NCI-H345 (cell line): ENCODE measurements at regions not wholly inside any gene's neighbourhood (a gene's known extent, or its start where the extent isn't known, plus 50 kb on each side); places are given as distances from the start of the nearest gene placed in this dataset.
"Not testable (repeated sequence)": the region's sequence is repeated elsewhere in the genome, so short reads cannot be mapped to it uniquely, and the experiment has no call there.

Experiments
- DNase-seq: peaks from one replicate; lab custom pipeline; 2025; lab: John Stamatoyannopoulos, UW

DNA sequence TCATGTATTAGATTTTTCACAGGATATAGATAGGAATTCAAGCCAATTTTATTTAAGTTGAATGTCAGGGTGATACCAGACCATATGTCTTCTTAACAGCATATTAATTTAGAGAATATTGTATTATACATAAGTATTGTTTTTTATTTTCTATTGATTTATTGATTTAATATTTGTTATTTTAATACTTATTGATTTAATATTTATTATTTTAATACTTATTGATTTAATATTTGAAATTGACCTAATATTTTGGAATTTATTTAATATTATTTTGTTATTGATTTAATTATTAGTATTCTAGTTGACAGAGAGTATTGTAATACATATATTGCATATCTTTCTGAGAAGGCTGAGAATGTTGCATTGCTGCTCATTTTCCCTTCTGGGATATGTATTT, 1411.8 kb upstream of the ACO1 start:
- DNase-seq: no peak

DNA sequence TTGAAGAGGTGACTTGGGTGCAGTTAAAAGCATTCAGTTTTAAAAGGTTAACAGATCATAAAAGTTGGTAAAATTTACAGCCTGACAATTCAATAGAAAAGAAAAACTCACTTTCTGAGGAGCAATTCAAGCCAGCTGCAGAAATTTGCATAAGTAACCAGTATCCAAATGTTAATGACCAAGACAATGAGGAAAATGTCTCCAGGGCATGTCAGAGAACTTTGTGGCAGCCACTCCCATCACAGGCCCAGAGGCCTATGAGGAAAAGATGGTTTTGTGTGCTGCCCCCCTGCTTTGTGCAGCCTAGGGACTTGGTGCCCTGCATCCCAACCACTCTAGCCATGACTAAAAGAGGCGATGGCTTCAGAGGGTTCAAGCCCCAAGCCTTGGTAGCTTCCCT, 1406.5 kb upstream of the ACO1 start:
- DNase-seq: no peak

DNA sequence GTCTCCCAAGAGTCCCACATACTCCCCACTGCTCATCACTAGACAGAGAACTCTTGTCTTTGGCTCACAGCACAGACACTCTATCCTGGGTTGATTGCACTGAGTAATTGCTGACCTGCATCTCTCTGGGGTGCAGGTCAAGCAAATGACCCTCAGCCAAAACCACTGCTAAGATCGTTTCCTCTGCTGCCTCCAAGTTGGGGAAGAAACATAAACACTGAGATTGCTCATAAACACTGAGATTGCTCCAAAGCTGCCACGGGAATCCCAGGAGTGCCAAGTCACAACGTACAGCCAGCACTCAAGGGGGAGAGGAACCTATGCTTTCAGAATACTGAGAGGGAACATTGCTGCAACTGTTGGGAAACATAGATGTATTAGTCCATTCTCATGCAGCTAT, 1402.1 kb upstream of the ACO1 start:
- no peak for DNase-seq

DNA sequence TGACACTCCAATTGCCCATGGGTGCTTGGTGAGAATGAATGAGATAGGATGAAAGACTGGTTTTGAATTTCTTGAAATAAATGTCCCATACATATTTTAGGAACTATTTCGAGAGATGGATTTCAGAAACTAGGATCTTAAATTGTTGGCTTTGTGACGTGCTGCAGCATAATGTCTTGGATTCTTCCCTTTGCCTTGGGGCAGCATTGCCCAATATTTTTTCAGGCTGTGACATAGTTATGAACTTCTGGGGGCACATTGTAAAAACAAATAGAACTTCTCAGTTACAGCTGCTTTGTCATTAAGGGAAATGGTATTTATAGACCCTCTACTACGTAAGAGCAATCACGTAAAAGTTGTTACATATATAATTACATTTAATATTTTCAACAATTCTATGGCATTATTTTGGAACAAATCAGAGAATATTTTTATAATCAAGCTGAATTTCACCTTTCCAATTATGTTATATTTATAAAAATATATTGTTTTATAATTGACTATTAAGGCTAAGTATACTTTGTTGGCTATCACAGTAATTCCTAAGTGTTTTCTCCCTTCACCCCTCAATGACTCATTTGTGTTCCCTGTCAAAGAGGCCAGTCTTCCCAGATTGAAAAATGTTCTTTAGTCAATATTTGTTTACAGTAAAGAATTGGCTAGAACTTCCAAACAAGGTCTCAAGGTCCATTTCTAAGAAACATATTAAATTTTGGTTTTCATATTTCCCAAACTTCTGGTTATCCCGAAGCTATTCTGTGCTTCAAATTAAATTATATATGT, 1388.3 kb upstream of the ACO1 start:
- no peak for DNase-seq

DNA sequence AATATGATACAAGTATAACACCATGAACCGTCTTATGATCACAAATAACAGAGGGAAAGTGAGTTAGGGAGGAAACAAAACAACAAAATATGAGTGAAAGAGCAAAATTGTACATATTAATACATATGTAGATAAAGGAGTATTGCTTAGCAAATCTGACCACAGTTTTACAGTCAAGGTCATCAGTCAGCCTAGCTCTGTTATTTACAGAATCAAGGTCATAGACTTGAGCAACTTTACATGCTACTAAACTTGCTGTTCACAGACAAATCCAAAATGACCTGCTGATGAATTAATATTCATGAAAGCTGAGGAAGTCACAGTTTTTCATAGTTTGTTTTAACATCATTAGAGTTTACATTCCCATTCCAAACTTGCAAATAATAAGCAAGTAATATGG, 1387.7 kb upstream of the ACO1 start:
- no peak for DNase-seq

DNA sequence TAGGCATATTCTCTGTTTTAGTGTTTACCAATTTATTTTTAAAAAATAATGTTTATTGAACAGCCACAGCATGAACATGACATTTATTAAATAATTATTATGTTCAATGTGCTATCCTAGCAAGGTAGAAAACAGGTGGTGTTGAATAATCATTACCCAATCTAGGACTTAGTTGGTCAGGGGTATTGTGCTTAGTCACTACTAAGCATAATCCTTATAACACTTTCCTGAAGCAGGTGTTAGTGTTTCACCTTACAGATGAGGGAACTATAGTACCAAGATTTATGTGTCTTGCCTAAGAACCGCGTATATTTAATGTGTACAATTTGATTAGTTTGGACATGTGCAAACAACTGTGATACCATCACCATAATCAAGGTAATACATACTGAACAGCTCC, 1387.2 kb upstream of the ACO1 start:
- no peak for DNase-seq

DNA sequence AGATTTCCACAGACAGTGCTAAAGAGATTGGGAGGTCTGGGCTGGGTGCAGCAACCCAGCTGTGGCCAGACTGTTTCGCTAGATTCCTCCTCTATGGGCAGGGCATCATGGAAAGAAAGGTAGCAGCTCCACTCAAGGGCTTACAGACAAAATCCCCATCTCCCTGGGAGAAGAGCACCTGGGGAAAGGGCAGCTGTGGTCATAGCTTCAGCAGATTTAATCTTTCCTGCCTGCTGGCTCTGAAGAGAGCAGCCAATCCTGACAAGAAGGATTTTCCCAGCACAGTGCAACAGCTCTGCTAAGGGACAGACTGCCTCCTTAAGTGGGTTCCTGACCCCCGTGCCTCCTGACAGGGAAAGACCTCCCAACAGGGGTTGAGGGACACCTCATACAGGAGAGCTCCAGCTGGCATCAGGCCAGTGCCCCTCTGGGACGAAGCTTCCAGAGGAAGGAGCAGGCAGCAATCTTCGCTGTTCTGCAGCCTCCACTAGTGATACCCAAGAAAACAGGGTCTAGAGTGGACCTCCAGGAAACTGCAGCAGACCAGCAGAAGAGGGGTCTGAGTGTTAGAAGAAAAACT, 1379.3 kb upstream of the ACO1 start:
- no peak for DNase-seq

DNA sequence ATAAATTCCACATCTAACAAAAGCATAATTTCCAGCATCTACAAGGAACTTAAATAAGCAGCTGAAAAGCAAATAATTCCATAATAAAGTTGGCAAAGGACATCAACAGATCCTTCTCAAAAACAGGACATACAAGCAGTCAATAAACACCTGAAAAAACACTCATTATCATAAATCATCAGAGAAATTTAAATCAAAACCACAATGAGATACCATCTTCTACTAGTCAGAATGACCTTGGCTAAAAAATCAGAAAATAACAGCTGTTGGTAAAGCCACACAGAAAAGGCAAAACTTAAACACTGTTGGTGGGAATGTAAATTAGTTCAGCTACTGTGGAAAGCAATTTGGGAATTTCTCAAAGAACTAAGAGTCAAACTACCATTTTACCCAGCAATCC, 1371.1 kb upstream of the ACO1 start:
- no peak for DNase-seq

DNA sequence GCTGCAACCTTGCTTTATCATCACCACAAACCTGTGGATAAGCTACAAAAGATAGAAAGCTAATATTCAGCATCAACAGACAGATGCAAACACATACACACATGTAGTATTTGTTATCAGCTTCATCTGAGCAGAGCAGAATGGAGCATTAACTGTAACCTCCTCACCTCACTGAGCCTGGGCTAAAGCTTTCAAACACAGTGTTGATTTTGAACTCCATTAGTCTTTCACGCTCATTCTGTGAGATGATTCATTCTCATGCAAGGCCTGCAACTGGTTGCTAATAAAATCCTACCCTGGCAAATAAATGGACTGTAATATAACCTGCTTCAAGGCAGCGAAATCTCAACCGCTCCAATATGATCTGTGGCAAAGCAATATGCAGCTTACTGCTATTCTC, 1360.6 kb upstream of the ACO1 start:
- DNase-seq: peak; percentile 51

DNA sequence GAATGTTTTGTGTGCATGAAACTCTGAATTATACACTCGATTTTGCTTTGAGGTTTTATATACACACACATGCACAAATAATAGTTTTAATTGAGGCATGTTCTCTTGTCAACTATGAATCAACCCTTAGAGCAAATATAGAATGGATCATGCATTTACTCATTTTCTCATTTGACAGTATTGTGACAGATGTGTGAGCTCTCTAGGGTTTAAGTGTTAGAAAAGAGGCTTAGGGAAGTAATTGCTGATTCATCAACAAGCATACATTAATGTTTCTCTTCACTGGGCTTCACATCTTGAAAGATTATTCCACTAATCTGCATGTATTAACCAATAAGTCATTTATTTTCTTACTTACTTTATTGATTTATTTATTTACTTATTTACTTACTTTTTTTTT, 1356.8 kb upstream of the ACO1 start:
- no peak for DNase-seq

DNA sequence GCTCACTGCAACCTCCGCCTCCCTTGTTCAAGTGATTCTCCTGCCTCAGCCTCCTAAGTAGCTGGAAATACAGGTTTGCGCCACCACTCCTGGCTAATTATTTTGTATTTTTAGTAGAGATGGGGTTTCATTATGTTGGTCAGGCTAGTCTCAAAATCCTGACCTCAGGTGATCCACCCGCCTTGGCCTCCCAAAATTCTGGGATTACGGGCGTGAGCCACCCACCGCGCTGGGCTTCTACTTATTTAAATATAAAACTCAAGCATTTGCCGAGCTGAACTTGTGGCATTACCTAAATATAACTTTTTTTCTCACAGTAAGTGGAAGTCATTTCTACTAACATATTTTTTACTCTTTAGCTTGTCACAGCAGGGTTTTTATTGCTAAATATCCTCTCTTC, 1356.3 kb upstream of the ACO1 start:
- DNase-seq: no peak

DNA sequence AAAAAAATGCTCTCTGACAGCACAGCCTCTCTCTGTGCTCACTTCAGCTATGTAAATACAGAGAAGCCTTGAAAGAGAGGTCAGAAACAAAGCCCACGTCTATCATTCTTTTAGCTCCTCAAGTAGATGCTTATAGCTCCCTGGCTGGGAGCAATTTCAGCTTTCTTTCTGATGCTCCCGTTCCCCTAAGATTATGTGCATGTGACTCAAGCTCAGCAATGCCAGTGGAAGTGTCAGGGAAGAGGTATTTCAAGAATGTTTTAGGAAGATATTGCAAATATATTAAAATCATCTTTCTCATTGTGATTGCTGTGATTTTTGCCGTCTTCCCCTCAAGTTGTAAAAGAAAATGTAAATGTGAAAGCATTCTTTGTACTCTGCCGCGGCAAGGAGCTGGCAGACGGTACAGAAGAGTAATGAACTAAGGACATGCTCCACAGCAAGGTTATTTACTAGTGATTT, 1353.7 kb upstream of the ACO1 start:
- DNase-seq: peak; percentile 68

DNA sequence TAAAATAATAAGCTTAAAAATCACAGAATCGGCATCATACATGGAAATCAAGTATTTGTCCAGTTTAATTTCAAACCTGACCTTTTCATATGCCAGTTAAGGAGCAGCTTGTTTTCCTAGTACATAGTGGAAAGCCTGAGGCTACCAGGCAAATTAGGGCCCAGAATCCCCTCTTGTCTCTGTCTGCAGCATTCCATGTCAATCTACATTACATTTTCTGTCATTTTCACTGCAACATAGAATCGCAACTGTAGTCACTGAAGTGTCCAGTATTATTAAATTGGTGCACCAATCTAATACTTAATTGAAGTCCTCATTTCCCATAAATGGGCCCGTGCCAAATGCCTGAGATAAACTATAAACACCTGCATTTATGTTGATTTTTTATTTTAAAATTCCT, 1352.2 kb upstream of the ACO1 start:
- DNase-seq: no peak

DNA sequence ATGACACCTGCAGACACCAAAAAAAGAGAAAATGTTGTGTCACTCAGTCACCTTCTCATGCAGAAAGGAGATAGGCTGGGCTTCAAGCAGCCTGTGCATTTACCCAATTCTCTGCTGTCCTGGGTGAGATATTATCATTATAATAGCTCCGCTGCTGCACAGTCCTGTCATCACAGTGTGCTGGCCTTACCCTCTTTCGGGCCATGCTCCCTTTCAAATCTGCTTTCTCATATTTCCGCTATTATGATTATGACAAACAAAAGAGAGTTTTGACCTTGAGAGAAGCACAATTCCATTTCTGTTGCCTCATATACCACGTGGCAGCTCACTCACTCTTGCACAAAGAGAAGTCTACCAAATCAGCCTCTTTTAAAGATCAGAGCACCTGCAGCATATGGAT, 1350.1 kb upstream of the ACO1 start:
- no peak for DNase-seq

DNA sequence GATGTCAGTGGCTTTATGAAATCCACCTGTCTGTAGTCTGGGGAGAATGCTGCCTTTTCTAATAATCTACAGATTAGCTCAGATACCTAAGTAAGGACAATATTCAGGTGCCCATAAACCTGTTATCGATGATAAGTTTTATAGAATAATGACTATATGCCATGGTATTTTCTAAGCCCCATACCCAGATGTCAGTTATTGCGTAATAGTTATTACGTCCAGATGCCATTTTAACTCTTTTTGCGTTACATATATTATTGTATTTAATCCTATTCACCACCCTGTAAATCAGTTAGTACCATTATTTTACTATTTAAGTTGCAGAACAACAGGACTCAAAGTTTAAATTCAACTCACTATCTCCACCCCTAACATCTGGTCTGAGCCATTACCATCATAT, 1343.9 kb upstream of the ACO1 start:
- no peak for DNase-seq

DNA sequence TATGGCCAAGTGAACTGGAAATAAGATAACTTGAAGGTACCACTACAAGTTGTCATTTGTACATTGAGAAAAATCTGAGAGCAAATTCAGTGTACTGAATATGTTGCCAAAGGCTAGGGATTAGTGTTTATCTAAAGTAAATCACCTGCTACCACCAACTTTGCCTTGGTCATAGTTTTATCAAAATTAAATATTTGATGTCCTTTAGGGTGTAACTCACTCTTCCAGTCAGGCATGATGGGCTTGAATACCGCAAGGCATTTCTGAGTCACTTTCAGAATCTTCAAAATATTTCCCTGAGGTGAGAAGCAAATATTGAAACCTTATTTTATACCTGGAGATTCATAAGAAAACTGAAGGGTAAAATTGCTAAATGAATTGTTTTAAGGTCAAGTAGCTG, 1338.6 kb upstream of the ACO1 start:
- DNase-seq: no peak

DNA sequence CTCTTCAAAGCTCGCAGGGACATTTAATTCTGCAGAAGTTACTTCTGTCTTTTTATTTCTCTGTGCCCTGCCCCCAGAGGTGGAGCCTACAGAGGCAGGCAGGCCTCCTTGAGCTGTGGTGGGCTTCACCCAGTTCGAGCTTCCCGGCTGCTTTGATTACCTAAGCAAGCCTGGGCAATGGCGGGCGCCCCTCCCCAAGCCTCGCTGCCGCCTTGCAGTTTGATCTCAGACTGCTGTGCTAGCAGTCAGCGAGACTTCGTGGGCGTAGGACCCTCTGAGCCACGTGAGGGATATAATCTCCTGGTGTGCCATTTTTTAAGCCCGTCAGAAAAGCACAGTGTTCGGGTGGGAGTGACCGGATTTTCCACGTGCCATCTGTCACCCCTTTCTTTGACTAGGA, 1322.9 kb upstream of the ACO1 start:
- not testable (repeated sequence) for DNase-seq

DNA sequence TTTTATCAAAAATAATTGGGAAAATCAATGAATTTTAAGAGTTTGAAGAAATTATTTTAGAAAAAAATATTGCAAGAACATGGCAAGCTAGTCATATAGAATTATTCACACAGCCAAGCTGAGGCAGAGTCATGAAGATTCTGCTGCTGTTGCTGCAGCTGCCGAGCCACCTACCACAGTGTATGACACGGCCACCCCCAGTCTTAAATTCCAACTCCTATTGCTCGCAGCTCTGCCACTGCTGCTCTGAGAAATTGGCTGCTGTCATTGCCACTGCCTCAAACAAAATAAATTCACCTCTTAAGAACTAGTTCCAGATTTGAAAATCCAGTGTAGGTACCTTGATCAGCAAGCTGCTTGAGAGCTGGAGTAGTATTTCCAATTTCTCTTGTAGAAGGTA, 1318.8 kb upstream of the ACO1 start:
- no peak for DNase-seq

DNA sequence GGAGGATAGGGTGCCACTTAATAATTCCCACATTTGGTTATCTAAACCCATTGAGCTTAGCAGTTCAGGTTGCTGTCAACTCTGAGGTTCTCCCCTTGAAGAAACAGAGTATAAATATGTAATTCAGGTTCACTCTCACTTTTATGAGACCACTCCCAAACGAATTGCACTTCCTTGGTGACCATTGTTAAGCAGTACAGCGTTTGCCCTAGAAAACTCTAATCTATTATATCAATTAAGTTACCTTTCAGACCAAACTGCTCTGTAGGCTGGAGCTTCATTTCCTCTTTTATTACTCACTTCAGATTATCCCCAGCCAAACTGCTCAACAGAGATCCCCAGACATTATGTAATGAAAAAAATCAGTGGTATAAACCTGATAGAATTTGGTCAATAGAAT, 1317.0 kb upstream of the ACO1 start:
- DNase-seq: no peak

DNA sequence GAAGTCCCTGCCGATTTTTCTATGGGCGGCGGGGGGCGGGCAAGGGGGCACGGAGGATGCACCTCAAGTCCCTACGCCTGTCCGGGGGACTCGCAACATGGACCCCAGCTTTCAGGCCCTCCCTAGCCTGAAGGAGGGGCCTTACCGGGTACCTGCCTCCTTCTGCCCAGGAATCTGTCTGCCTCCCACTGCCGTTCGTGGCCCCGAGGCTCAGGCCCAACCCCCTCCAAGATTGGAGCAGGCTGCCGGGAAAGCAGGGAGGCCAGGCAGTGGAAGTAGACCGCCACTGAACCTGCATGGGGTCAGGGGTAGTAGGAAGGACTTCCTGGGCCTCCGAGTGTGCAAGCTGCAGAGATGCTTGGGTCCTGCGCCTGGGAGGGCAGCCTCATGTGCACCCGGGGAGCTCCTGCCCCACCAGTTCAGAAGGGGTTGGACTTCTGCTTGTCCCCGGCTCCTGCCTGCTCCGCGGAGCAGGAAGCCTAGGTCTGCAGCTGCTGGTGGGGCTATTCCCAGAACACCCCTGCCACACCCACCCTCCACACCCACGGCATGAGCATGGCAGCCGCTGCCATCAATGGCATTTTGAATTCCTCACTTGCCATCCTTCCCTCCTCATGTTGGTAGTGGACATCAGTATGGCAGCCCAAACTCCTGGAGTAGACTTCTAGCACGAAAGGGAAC, 1312.7 kb upstream of the ACO1 start:
- no peak for DNase-seq

DNA sequence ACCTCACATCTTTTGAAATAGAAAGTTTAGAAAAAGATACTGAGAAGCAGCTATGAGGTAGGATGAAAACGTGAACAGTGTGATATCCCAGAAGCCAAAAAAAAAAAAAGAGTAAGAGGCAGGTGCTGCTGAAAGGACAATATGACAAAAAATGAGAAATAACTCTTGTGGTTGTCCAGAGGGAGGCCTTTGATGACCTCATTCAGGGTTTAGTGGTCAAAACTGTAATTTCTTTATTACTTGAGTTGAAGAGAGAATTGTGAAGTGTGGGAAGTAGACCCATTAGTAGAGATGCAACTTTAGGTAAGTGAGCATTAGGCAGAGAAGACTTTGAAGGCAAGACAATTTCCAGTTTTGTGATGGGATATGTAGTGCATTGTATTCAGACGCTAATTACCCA, 1306.3 kb upstream of the ACO1 start:
- no peak for DNase-seq

DNA sequence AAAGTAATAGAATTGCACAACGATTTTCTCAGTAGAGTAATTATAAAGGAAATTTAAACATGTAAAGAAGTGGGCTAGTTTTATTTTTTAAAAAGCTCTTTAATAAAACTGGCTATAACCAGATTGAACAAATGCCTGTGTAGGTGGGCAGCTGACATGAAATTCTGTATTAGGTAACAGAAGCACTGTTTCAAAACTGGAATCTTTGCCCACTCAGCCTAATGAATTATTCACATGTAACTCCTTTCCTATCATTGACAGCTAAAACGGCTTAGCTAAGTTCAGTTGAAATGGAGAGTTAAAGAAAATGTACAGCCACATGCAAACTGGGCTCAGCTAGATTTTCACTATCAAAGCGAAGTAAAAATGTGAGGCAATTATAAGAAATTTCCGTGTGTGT, 1300.1 kb upstream of the ACO1 start:
- no peak for DNase-seq

DNA sequence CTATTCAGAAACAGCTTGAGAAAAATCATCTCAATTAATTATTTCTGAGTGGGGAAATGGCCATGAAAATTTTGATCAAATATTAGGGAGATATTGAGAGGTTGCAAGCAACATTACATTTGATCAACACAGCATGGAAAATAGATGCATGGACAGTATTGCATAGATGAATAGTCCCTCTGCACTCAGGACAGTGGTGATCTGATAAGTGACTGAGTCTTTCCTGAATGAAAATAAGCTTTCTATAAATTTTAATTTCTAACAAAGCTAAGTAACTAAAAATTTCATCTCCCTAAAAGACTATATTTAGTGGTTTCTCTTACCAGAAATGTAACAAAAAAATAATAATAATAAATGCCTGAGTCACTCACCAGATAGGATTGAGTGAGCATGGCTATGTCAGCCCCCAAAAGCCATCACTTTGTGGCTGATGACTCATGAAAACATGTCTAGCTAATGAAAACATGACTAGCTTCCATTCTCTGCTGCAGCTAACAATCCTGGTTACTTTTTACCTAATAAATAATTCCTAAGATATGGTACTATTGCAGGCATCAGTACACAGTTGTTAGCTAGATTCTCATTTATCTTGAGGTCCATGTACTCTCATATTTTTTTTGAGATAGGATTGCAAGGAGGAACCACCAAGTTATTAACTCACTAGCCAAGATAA, 1294.8 kb upstream of the ACO1 start:
- no peak for DNase-seq
